Stimulated activated CD8-positive, alpha-beta memory T cell treated with anti-CD3 and anti-CD28 coated beads, Interleukin-15, amount 100 ng/mL, for 1 hour (primary cell): ENCODE measurements at regions not wholly inside any gene's neighbourhood (a gene's known extent, or its start where the extent isn't known, plus 50 kb on each side); places are given as distances from the start of the nearest gene placed in this dataset.

Experiments used
- DNase-seq: peaks from one replicate; pipeline ENCODE4 v3.0.0-alpha.2; 2020; ENCODE audit warnings: low read depth

GRCh38 chr10:29687421-29688164, 52.8 kb upstream of the SVIL start:
- DNase-seq: no peak

- no peak for DNase-seq
These were observed 50.7 kb upstream of the SVIL start for GRCh38 chr10:29685506-29685905.
